ENCODE measurements at regions not wholly inside any gene's neighbourhood (a gene's known extent, or its start where the extent isn't known, plus 50 kb on each side); places are given as distances from the start of the nearest gene placed in this dataset.

- TF ChIP-seq CTCF (IDR thresholded peaks at IDR 0.05; ENCODE audit: low read depth, low read length, missing control alignments), result no peak
- H3K4me3 ChIP-seq (ENCODE audit: low read depth, low read length), result no peak overlapping the region
- no peak for DNase-seq (ENCODE audit: low read depth)
These were observed 90.8 kb downstream of the UQCRFS1 start for GRCh38 chr19:29122185-29122584.

GRCh38 chr19:29121684-29122083 lies 91.3 kb downstream of the UQCRFS1 start:
- peak; percentile 41 for TF ChIP-seq CTCF (IDR thresholded peaks at IDR 0.05; ENCODE audit: low read depth, low read length, missing control alignments)
- no peak overlapping the region for H3K4me3 ChIP-seq (ENCODE audit: low read depth, low read length)
- no peak for DNase-seq (ENCODE audit: low read depth)

GRCh38 chr19:29120466-29120865 lies 92.5 kb downstream of the UQCRFS1 start:
- H3K4me3 ChIP-seq (ENCODE audit: low read depth, low read length), result no peak overlapping the region
- no peak for TF ChIP-seq CTCF (IDR thresholded peaks at IDR 0.05; ENCODE audit: low read depth, low read length, missing control alignments)
- no peak for DNase-seq (ENCODE audit: low read depth)

GRCh38 chr19:29119590-29119989 lies 93.4 kb downstream of the UQCRFS1 start:
- no peak for TF ChIP-seq CTCF (IDR thresholded peaks at IDR 0.05; ENCODE audit: low read depth, low read length, missing control alignments)
- DNase-seq (ENCODE audit: low read depth), result no peak
- H3K4me3 ChIP-seq (ENCODE audit: low read depth, low read length), result no peak overlapping the region

DNA sequence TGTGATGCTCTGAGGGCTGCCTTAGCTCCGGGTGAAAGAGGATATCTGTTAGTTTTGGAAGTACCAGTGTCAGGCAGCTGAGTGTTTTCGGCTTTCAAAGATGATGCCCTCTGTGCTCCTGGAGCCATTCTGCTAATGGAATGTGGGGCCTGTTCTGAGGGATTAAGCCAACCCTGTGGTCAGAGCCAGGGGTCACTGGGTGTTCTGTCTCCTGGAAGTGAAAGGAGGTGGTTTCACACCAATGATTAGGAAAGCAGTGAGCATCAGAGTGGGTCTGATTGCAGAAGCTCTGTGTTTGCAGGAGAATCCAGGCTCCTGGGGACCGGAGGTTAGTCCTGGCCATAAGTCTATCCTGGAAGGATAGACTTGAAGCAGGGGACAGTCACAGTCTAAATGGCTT lies 94.6 kb downstream of the UQCRFS1 start:
- no peak overlapping the region for H3K4me3 ChIP-seq (ENCODE audit: low read depth, low read length)
- DNase-seq (ENCODE audit: low read depth), result no peak
- TF ChIP-seq CTCF (IDR thresholded peaks at IDR 0.05; ENCODE audit: low read depth, low read length, missing control alignments), result no peak

DNA sequence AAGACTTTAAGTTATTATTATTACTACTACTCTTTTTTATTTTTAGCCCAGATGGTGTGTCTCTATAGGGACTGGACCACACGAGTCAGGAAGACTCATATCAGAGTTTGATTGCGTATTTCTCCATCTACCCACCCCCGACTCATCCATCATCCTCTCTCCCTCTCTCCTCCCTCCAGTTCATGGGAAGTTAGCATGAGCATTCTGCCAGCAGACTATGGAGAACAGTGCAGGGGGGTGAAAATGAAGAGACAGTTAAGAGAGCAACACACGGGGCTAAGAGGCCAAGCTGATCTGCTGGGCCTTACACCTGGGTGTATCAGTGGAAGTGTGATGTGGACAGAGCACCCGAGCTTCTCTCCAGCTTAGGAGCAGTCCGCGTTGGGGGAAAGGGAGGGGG lies 95.0 kb downstream of the UQCRFS1 start:
- no peak for DNase-seq (ENCODE audit: low read depth)

More for the DNA sequence above, 95.0 kb downstream of the UQCRFS1 start:
- no peak for TF ChIP-seq CTCF (IDR thresholded peaks at IDR 0.05; ENCODE audit: low read depth, low read length, missing control alignments)
- H3K4me3 ChIP-seq (ENCODE audit: low read depth, low read length), result no peak overlapping the region
